ENCODE measurements at regions not wholly inside any gene's neighbourhood (a gene's known extent, or its start where the extent isn't known, plus 50 kb on each side); places are given as distances from the start of the nearest gene placed in this dataset.

- H3K27me3 ChIP-seq, result peaks cover 0 to 10% (median 0%) of the 10 kb centered on the region in 9 donors
- H3K27ac ChIP-seq, result no peak overlapping the region
- H3K36me3 ChIP-seq, result no peaks in the 10 kb centered on the region
- DNase-seq (no peak), ATAC-seq (no peak)
- H3K4me3 ChIP-seq, result no peak overlapping the region
- intact Hi-C loops (cut with DNase I), result no loop called here
- H3K9me3 ChIP-seq, result no peaks in the 10 kb centered on the region
- no peaks in the 10 kb centered on the region for H3K4me1 ChIP-seq
- TF ChIP-seq CTCF (IDR thresholded peaks at IDR 0.05) (no peak), POLR2A (IDR thresholded peaks at IDR 0.05) (no peak)
- 64 to 76% (median 67%) methylated on average over 3 of the region's 3 CpGs for WGBS, 4 donors
Observed at GRCh38 chr14:106876711-106877110, 1350.3 kb downstream of the TMEM121 start.

DNA sequence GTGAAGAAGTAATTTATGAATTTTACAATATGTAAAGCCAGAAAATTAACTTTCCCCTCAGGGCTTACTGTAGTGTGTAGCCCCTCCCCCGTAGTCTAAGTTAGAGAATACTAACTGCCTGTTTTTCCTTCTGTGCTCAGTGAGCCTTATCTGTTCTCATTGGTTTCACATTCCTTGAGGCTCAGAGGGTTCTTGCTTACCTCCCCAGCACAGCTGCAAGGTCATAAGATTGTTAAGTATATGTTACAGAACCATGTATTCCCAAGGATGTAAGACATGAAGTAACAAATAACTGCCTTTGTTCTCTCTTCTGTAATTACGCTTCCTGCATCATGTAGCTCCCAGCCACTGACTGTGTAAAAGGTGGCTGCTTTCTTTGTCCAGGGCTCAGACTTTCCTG lies 1351.1 kb downstream of the TMEM121 start:
- H3K27ac ChIP-seq, result no peak overlapping the region
- 59 to 82% (median 73%) methylated on average over 2 of the region's 2 CpGs for WGBS, 4 donors

GRCh38 chr14:106879241-106879640 lies 1352.9 kb downstream of the TMEM121 start:
- ATAC-seq, result peak in 1 of 4 donors; percentile 41
- TF ChIP-seq POLR2A (IDR thresholded peaks at IDR 0.05) (no peak), CTCF (IDR thresholded peaks at IDR 0.05) (peak in 7 of 12 donors; percentile 11 to 41 (median 26))

More for the DNA sequence above, 1351.1 kb downstream of the TMEM121 start:
- Histone ChIP-seq H3K27me3 (peaks cover 0 to 7% (median 0%) of the 10 kb centered on the region in 9 donors), H3K36me3 (no peaks in the 10 kb centered on the region), H3K4me1 (no peaks in the 10 kb centered on the region), H3K4me3 (no peak overlapping the region), H3K9me3 (no peaks in the 10 kb centered on the region)
- ATAC-seq (no peak), DNase-seq (no peak)
- intact Hi-C loops (cut with DNase I), result no loop called here
- TF ChIP-seq POLR2A (IDR thresholded peaks at IDR 0.05), result no peak
- no peak for TF ChIP-seq CTCF (IDR thresholded peaks at IDR 0.05)

DNA sequence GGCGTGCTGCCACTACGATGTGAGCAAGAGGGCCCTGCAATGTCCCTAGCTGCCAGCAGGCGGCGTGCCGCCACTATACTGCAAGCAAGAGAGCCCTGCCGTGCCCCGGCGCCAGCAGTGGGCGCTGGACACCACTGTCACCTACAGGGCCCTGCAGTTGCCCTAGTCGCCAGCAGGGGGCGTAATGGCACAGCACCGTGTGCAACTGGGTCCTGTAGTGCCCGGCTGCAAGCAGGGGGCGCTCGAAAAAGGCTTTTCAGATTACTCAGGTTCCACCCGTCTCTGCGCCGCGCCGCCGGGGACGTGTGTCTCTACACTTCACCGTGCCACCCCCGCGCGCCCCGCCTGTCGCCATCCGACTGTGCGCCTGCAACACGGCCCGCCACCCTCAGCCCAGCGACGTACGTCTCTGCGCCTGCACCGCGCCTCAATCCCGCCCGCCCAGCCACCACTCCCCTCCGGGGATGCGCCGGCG lies 1356.9 kb downstream of the TMEM121 start:
- peak in 10 of 12 donors; percentile 13 to 53 (median 39) for TF ChIP-seq CTCF (IDR thresholded peaks at IDR 0.05)
- TF ChIP-seq POLR2A (IDR thresholded peaks at IDR 0.05), result no peak
- intact Hi-C loops (cut with DNase I), result no loop called here
- DNase-seq, result peak in 2 of 5 donors; percentile 13 to 31
- ATAC-seq, result peak in 2 of 4 donors; percentile 66 to 75
- Histone ChIP-seq H3K27me3 (no peaks in the 10 kb centered on the region), H3K4me3 (no peak overlapping the region), H3K27ac (no peak overlapping the region), H3K9me3 (peaks cover 0 to 8% (median 2%) of the 10 kb centered on the region in 12 donors), H3K36me3 (no peaks in the 10 kb centered on the region), H3K4me1 (no peaks in the 10 kb centered on the region)
- WGBS, 4 donors, result 73 to 80% (median 77%) methylated on average over 33 to 44 of the region's 44 CpGs

More at GRCh38 chr14:106879241-106879640, 1352.9 kb downstream of the TMEM121 start:
- 52 to 65% (median 56%) methylated on average over 8 of the region's 8 CpGs for WGBS, 4 donors
- no peaks in the 10 kb centered on the region for H3K36me3 ChIP-seq
- no peak for DNase-seq
- intact Hi-C loops (cut with DNase I), result no loop called here
- H3K27ac ChIP-seq, result no peak overlapping the region
- peaks cover 0 to 8% (median 2%) of the 10 kb centered on the region in 12 donors for H3K9me3 ChIP-seq
- H3K4me1 ChIP-seq, result no peaks in the 10 kb centered on the region
- H3K27me3 ChIP-seq, result peaks cover 0 to 6% (median 0%) of the 10 kb centered on the region in 9 donors
- H3K4me3 ChIP-seq, result no peak overlapping the region

Small RNA genes lying in the stretch of these regions (microRNA-seq; reads per million reads assigned to microRNA genes)
- 0 reads per million in 4 donors for gene MIR4507
- 0 reads per million in 4 donors for gene MIR4537
- gene MIR4538, result 0 reads per million in 4 donors
- 0 reads per million in 4 donors for gene MIR4539
- gene MIR5195, result 0 reads per million in 4 donors
- gene MIR8071-1, result 0 reads per million in 4 donors
- gene MIR8071-2, result 0 reads per million in 4 donors

Data from heart left ventricle (tissue), 16 donors.